CD1c-positive myeloid dendritic cell (primary cell): ENCODE measurements at regions not wholly inside any gene's neighbourhood (a gene's known extent, or its start where the extent isn't known, plus 50 kb on each side); places are given as distances from the start of the nearest gene placed in this dataset.

Experiments
- DNase-seq: peaks from one replicate; pipeline ENCODE4 v3.0.0-alpha.2; 2016; ENCODE audit errors: extremely low spot score

DNA sequence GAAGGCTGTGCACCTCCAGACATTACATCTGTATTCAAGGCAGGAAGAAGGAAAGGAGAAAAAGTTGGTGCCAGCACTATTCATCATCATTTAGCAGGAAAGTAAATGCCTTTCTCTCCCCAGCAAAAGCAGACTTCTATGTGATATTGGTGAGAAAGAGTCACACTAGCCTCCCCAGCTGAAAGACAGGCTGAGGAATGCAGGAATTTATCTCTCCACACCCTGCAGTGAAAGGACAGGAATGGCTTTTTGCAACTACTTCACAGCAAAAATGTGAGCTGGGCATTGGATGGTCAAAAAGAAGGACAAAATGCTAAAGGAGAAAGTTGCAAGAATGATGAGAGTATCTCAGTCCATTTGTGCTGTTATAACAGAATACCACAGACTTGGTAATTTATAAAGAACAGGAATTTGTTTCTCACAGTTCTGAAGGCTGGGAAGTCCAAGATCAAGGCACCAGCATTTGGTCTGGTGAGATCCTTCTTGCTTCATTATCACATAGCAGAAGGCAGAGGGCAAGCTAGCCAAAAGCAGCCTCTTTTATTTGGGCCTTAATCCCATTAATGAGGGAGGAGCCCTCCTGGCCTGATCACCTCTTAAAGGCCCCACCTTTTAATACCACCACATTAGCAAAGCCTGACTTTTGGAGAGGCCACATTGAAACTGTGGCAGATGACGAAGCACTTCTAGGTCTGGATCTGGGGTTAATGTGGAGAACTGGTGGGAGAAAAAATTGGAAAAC, 388.1 kb upstream of the SLC14A2 start:
- no peak for DNase-seq

DNA sequence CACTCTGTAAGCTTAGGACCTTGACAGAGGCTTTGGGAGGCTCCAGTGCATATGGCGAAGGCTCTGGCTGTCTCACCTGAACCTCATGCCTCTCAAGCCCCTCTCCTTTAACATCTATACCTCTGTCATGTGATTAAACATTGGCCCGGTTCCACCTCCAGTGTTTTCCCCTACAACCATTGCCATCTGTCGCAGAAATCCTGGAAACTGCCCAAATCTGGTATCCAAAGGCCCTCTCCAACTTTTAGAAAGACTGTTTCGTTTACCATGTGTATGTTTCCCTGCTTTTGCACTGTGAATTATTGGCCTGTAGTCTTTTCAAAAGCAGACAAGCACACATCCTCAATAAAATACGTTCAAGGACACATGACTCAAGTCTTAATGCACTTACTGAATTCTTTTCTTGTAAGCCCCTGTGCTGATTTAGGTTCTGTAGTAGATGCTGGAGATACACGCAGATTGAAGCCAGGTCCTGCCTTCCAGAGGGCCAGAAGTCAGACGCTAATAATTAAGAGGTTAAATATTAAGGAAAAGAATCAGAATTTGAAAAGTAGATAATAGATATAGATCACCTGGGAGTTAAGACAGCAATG, 386.4 kb upstream of the SLC14A2 start:
- DNase-seq, result no peak

DNA sequence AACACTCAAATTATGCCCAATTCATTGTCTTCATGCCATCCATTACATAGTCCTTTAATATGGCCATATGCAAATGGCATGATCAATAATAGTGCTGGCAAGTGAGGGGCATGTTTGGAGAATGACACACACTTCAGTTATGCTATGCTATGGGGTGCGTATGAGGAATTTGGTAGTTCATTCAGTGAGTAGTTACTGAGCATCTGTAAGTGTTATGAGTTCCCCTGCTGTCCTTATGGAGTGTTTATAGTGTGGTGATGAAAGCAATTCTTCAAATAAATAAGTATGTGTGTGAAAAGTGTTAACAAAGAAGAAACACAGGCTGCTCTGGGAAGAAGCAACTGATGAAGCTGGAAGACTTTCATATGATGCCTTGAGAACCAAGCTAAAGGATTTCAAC, 383.7 kb upstream of the SLC14A2 start:
- no peak for DNase-seq

DNA sequence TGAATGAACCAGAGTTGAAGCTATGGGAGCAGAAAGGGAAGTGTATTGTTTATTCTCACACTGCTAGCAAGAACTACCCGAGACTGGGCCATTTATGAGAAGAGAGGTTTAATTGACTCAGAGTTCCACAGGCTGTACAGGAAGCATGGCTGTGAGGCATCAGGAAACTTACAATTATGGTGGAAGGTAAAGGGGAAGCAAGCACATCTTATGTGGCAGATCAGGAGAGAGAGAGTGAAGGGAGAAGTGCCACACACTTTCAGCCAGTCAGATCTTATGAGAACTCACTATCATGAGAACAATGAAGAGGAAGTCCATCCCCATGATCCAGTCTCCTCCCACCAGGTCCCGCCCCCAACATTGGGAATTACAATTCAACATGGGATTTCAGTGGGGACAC, 383.2 kb upstream of the SLC14A2 start:
- peak; percentile 45 for DNase-seq

DNA sequence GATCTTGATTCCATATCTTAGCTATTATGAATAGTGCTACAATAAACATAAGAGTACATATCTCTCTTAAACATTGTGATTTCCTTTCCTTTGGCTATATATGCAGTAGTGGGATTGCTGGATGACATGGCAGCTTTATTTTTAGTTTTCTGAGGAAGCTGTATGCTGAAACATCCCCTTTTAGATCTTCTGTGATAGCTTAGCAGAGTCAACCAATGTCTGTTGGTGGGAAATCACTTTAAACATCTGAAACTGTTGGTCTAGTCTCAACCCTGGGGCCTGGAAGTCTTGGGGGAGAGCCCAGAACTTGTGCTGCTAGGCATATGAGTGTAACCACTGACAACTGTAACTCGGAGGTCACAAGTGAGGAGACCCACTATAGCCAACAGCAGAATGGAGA, 378.6 kb upstream of the SLC14A2 start:
- DNase-seq, result peak; percentile 42

DNA sequence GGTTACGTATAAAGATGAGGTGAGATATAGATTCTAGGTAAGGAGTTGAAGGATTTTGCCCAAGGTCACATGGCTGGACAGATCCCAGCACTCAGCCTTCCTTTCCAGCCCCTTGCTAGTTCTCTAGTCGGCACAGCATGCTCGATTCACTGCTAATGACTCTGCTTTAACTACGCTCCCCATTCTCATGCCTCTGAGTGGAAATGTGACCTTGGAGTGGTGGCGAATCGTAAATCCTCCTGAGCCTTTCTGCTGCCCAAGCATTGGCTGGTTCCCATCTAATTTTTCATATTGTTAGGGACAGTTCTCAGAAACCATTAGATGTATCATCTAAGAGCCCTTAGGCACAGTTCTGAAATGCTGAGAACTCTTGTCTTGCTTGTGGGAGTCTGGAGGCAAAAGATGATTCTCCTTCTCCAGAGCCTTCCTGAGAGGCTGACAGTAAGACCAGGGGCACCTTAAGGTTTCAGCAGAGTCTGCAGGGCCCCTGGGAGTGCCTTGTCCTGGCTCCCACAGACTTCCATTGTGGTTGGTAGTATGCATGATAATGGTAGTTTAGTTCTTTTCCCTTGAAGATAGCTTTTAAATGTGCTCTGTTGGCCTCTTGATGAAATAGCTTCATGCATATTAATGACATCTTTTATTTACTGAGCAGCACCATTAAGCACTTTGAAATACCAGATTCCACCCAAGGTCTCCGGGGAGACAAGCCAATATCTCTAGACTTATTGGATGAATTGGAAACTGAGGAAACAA, 377.8 kb upstream of the SLC14A2 start:
- DNase-seq, result no peak

DNA sequence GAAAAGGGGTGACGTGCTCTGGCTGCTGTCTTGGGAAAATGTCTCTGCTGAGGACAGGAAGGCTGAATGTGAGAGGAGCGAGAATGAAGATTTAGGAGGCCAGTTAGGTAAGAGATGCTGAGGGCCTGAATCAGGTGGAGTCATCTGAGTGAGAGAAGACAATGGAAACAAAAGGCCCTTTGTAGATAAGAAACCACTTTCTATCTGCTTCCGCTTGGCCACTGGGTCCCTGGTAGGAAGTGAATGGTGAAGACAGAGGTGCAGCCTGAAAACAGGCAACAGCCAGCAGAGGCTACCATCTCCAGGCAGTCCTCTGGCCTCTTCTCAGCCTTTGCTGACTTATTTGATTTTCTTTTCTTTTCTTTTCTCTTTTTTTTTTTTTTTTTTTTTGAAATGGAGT, 374.0 kb upstream of the SLC14A2 start:
- no peak for DNase-seq

DNA sequence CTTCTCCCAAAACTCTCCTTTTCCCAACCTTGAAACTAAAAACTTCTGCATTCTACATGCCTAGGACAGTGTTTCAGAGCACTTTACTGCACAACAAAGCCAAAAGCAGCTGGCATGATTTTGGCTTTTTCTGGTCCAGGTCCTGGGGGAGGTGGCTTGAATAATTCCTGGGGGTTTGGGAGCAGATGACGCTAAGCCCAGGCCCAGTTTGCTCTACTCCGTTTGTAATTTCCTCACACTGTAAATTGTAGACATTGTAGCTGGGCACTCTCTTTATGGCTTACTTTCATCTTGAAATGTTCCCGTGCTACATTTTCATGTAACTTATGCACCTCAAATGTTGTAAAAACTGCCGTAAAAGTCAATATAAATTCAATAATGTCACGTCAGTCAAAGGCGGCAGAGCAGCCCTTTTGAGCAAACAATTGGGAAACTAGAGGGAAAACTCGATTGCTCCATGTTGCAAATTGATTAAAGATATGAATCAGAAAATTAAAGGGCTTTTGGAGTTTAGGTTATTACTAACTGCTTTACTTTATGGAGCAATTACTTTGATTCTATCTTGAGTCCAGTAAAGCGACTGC, 373.2 kb upstream of the SLC14A2 start:
- no peak for DNase-seq

DNA sequence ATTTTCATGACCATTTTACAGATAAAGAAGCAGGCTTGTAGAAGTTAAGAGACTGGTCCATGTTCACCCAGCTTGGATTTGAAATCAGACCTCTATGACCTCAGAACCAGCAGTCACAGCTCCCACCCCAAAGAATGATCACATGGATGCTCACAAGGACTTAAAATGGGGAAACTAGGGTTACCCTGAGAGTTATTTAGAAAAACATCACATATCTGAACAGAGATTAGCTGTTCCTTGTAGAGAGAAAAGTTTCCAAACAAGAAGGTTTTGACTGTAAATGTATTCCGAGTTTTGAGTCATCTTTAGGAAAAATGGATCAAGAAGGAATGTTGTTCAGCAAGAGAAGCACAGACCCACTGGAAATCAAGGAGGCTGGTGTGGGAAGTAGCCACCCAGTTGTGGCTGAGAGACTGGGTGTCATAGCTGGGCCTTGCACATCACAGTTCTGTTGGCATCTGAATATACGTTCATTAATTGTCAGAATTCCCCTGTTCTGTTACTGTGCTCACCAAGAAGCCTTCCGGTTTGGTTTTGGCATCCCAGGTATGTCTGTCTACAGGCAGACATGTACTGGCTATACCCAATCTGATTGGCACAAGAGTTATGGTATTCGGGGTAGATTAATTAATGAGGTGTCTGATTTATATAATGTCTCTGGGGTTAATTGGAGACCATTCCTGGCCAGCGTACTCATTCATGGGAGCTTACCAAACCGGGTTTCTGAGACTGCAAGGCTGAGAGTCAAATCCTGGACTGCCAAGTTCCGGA, 371.8 kb upstream of the SLC14A2 start:
- DNase-seq, result no peak

DNA sequence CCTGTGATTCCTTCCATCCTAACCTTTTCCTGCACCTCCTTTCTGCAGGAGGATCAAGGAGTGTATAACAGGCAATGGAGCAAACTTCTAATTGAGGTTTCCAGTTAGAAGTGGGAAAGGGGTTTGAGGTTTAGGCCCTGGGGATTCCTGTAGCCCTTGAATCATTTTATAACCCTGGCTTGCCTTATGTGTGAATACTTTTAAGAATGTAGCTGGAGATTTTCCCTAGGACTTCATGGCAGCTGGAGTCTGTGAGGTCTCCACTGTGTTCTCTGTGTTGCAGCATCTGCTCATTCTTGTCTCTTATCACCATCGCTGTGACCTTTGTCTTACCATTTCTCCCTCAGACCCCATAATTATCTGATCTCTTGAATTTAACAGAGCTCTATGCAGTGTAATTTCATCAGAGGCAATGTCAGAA, 370.2 kb upstream of the SLC14A2 start:
- DNase-seq, result no peak

DNA sequence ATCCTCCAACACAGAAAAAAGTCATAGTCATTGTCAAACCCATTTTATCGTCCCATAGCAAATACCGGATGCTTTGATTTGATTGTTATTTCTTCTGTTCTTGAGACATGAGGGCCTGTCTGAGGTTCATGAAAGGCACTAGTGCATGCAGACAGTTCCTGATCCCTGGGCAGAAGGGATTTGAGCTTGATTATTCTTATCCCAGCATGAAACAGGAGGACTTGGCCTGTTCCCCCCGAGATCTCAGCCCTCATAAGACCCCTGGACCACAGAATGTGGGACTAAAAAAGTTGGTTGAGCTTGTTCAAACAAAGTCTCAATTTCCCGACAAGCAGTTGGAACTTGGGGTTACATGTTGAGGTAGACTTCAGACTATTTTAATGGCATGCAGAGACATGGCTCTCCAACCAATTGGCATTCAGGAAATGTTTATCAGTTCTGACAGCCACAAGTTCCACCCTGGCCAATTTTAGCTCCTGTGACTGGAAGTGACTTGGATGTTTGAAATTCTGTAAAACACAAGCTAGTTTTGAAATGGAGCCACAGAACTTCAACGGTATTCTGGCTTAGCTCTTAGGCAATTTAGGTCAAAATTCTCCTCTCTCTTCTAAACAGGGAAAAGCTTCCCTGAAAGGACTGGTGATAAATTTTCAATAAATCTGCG, 366.9 kb upstream of the SLC14A2 start:
- DNase-seq, result no peak

DNA sequence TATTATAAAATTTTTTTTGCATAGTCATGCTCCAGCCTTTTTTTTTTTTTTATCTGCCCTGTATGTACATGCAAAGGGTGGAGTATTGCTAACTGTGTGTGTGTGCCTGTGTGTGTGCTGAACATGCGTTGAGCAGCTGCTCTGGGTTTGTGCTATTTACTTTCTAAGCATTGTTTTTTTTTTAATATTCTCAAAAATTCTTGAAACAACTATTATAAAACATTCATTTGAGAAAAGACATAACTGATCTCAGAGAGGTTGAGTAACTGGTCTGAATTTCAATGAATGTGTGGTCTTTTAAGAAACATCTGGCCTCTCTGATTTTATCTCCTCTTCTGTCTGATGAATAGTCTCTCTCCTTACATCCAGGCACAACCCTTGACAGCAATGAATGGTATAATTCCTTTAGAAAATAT, 366.0 kb upstream of the SLC14A2 start:
- no peak for DNase-seq

DNA sequence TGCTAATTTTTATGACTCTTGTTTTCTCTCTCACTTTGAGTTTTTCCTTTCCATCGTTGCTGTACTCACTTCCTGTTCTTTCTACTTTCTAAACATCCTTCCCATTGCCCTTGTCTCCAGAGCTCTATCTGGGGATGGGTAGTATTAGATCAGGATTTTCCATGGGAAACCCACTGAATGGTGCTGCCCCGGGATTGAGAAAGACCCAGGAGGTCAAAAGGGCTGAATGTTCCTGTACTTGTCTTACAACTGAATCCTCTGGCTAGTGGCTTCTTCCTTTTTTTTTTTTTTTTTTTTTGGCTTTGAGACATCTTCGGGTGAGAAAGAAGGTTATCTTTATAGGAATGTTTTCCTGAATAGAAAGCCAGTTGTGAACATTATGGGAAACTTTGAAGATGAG, 364.8 kb upstream of the SLC14A2 start:
- no peak for DNase-seq

DNA sequence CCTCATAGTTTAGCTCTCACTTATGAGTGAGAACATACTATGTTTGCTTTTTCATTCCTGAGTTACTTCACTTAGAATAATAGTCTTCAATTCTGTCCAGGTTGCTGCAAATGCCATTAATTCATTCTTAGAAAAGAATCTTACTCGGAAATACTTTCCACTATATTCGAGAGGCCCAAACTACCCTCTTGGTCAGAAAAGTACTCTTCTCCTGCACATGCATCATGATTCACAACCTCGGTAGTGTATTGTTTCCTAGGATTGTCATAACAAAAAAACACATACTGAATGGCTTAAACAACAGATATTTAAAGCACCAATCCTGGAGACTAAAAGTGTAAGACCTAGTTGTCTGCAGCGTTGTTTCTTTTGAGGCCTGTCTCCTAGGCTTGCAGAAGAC, 364.0 kb upstream of the SLC14A2 start:
- DNase-seq, result no peak

DNA sequence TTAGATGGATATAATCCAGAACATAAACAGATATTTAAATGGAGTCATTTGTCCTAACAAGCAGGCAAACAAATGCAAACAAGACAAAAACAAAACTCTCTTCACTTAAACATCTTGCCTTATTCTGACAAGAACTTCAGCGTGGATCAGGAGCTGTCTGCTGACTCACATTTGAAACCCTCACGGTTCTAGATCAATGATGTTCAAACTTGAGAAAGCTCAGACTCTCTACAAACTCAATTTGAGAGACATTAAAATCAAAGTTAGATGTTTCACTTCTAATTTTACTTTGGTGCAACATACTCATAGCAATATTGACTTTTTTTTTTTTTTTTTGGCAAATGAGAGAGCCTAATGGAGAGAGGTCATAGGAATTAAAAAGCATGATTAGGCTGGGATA, 362.8 kb upstream of the SLC14A2 start:
- DNase-seq, result no peak

DNA sequence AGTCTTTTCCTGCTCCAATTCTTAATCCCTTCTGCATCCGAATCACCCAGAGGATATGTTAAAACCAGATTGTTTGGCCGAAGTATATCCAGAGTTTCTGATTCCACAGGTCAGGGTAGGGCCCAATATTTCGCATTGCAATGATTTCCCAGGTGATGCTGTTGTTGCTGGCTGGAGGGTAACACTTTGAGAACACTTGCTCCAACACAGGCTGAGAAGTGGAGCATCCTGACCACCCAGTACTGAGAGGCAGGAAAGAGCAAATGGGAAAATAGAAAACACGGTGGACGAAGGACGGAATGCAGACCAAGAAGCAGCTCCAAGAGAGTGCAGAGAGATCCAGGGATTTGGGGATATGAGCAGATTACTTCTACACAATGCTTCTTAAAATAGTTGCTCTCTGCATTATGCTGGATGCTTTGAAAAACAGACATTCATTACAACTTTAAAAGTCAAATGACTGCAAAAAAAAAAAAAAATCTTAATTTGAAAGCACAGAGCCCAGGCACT, 362.2 kb upstream of the SLC14A2 start:
- no peak for DNase-seq

DNA sequence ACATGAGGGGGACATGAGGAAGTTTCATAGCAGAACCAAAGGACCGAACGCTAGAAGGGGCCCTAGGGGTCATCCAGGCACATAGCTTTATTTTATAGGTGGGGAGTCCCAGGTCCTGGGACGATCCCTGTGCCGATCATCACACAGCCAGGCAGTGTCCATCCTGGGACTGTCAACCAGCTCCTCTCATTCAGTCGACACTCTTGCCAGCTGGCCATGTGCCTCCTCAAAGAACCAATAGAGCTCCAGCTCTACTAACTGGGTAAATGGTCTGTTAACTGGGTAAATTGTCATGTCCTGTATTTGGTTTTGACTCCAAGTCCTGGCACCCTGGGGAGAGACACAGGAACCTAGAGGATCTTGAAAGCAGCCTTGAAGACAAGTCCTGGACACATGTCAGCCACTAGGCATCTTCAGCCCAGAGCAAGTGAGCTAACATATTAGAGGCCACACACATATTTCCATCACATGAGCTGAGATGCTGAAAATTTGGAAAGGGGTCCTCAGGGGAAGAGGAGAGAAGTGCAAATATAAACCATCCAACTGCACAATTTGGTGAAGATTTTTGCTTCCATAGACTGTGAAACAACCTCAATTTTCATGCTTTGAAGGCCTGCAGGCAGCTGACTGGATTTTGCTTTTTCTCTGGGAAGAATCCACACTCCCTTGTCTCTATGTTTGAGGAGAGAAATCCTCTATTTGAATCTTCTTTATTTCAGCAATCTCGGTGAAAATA, 361.1 kb upstream of the SLC14A2 start:
- DNase-seq, result no peak

DNA sequence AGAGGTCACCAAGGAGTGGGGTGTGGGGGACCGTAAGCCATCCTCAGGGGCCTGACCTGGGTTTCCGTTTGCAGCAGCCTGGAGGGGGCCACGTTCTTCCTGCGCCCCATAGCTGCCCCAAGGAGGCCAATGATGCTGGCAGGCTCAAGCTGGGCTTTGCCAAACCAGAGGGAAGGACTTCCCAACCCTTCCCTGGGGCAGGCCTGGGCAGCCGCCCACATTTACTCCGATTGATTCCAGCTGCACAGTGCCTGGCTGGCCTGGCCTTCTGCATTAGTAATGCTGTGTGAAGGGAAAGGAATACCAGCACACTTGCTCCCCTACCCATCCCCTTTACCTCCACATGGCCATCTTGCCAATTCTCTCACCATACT, 360.6 kb upstream of the SLC14A2 start:
- no peak for DNase-seq

DNA sequence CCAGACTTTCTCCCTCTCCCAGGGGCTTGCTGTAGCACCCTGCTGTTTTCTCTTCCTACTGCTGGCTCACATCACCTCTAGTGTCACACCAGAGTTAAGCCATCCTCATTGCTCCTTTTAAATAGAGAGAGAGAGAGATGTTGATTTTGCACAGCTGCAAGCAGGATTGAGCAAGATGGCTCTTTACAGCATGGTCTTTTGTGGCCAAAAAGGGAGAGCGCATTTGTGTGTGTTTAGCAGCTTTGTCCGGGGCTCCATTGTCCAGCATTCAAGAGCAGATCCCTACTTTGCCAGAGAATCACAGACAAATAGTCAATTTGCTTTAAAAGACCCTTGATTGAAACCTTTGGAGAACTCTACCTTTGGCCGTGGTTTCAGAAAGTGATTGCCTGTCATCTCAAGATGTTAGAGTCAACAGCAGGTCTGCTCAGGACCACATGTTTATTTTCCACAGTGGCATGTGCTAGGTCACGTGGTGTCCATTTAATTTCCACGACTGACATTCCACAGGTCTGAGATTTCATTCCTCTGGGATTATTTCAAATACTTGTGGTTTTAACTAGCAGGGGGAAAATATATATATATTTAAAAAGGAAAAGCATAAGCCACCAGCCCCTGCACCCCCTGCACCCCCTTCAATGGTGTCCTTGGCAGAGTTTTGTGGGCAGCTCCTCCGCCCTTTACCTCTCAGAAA, 359.9 kb upstream of the SLC14A2 start:
- DNase-seq, result no peak

DNA sequence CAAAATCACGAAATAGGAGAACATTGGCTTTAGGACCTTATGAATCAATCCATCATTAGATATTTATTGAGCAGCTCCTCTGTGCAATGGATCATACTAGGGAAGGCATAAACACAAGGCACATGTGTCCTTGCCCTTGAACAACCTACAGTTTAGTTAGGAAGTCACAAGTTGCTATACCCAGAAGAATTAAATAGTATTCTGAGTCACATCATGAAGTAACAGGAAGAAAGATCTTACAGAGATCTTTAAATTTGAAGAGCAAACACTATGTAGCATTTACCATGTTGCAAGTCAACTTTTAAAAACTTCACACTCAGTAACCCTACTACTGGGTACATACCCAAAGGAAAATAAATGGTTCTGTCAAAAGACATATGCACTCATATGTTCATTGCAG, 355.2 kb upstream of the SLC14A2 start:
- no peak for DNase-seq
